HPDE6-E6E7 (cell line): ENCODE measurements at regions not wholly inside any gene's neighbourhood (a gene's known extent, or its start where the extent isn't known, plus 50 kb on each side); places are given as distances from the start of the nearest gene placed in this dataset.
A peak's percentile ranks its signal among the peaks of the same experiment; 100 is the strongest.

ENCODE experiments used
- DNase-seq: peaks from one replicate; pipeline ENCODE4 v3.0.0; 2011; ENCODE audit warnings: missing footprints; ENCODE audit errors: extremely low spot score

DNA sequence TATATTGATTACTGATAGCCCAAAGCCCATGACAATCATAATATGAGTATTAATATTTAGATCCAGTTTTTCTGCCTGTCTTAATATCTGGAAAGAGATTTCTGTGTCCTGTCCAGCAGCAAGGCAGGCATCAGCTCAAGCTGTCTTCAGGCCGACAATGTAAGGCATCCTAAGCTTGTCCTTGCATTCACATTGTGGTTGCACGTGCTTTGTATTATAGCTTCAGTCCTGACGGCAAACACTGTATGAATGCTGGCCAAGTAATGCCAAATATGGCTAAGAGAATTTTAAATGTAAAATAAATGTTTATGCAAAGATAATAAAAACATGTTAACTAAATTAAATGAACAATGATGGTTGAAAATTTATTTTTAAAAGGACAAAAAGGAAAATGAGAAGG is 255.7 kb upstream of the RPS6KA3 start:
- no peak for DNase-seq

DNA sequence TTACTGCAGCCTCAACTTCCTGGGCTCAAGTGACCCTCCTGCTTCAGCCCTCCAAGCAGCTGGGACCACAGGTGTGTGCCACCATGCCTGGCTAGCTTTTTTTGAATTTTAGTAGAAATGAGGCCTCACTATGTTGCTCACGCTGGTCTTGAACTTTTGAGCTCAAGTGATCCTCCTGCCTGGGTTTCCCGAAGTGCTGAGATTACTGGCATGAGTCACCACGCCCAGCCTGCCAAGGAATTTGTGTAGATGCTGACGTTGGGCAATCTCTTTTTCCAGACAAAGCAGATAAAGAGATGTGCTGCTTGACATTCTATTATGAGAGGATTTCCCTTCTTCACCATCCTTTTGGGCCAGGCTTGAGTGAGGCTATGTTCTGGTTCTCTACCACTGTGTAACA is 254.5 kb upstream of the RPS6KA3 start:
- no peak for DNase-seq

DNA sequence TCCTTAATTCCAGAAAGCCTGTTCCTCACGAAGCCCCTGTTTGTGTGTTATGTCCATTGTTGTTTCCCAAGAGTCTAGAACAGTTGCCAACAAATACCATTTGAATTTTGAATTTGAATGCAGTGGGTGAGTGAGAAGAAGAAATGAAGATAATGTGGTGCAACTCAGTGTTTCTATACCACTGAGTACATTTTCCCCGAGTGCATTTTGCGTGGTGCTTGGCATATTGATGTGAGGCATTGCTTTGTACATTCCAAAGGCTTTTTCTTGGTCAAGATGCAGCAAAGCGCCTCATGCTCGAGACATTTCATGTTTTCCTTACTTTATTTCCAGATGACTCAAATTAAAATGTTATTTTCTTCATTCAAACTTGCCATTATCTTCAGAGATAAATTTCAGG is 253.1 kb upstream of the RPS6KA3 start:
- DNase-seq, result no peak

DNA sequence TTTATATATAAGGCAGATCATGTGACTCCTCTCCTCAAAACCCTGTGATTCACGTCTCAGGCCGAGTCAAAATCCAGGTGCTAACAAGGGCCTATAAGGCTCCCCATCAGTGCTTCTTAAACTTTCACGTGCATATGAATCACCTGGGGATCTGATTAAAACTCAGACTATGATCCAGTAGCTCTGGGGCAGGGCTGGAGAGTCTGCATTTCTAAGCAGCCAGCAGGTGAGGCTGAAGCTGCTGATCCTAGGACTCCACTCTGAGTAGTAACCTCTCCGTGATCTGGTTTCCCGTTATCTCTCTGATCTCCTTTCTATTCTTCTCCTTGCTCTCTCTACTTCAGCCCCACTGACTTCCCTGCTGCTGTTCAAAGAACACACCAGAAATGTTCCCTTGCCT is 252.4 kb upstream of the RPS6KA3 start:
- no peak for DNase-seq

DNA sequence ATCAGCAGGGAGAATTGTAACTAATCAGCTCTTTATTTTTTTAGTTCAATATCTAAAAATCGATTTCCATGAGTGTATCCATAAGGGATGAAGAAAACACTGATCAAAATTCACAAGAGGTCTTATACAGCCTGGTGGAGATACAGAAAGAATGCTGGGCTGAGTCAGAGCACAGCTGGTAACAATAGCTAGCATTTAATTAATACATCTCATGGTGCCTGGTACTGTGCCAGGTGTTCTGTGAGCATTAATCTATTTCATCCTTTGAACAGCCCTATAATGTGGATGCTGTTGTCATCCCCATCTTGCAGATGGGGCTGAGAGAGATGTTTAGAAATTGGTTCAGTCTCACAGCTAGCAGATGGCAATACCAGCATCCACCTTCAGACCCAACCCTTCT is 250.9 kb upstream of the RPS6KA3 start:
- no peak for DNase-seq

DNA sequence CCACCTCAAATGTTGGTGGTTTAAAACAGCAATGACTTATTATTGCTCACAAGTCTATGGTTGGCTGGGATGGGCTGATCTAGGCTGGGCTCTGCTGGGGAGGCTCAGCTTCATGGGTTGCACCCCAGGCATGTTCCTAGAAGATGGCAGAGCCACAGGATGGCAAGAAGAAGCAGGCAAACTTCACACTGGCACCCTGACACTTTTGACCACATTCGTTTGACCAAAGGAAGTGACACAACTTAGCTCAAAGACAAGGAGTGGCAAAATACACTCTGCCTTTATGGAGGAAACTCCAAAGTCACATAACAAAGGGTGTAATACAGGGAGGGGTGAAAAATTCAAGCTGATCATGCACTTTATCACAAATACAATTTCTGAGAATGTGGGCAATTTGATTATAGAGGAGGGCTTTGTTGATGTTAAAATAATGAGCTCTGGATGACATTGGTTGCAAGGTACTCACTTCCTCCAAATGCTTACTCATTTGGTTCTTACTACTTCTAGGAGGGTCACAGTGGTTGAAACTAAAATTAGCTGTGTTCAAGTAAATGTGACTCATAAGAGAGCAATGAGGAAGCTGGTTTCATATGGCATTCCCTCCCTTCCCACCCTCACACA is 249.2 kb upstream of the RPS6KA3 start:
- peak; percentile 40 for DNase-seq

DNA sequence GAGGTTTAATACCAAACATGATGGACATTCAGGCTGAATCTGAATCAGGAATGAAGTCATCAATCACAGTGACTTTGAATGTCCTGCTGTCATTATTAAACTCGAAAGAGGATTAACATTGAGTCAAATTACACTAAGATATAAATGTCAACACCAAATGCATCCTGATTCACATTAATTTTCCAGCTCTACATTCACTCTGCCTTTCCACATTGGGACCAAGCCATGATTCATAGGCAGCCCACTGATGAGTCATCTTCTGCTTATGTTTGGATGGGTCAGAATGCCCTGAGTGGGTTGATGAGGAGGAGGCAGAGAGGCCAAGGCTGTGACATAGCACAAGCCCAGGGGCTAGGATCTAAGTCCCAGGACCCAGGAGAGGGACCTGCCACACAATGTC is 247.6 kb upstream of the RPS6KA3 start:
- no peak for DNase-seq

DNA sequence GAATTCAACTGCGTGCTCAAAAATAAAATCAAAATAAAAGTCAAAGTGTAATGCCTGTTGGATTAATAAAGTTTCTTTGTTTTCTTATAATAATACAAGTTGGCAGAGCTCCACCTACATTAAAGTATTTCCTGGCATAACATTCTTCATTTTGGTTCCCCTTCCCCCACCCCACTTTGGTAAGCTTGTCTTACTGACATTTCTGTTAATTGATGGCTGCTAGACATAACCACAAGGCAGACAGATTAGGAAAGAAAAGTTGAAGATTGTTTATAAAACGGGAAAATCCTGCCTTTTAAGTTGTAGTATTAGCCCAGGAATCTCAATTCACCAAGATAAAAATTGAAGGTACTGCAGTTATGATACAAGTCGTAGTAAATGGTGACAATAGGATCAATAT is 246.5 kb upstream of the RPS6KA3 start:
- DNase-seq, result no peak

DNA sequence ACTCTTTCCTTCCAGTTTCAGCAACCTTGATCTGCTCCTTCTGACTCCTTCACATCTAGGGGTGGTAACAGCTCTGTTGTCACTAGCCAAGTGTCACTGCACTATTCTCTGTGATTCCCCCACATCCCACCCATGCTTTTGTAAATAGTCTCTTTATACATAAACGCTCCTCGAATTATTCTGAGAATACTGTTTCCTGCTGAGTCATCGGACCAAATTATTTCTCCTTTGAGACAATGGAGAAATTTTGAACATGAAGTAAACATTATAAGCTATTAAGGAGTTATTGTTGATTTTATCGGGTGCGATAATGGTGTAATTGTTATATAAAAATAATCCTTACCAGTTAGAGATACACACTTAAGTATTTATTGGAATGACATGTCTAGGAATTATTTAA is 245.1 kb upstream of the RPS6KA3 start:
- no peak for DNase-seq

DNA sequence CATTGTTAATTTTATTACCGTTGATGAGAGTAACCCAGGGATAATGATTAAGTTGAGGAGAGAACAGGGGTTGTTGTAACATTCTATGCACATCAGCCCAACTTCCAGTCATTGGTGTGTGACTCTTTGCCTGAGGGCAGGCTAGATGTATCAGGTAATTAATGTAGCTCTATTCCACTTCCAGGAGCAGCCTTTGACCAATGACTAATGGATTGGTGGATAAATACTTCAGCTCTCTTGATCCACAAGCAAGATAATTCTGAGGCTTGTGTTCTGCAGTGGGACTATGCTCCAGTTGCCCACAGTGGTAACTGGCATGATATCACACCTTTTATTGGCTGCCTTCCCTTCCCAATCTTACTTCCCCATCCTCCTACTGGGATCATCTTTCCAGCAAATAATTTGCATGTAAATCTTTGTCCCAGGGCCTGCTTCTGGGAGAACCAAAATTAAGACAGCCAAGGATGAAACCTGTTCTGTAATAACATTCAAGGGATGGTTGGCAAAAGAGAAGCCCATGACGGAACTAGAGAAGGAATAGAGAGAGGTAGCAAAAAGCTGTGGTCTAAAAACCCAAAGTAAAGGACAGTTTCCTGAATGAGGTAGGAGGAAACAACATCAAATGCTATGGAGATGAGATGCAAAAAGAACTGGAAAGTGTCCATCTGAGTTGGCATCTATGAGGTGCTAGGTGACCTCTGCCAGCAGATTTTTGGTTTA is 241.4 kb upstream of the RPS6KA3 start:
- DNase-seq, result no peak

DNA sequence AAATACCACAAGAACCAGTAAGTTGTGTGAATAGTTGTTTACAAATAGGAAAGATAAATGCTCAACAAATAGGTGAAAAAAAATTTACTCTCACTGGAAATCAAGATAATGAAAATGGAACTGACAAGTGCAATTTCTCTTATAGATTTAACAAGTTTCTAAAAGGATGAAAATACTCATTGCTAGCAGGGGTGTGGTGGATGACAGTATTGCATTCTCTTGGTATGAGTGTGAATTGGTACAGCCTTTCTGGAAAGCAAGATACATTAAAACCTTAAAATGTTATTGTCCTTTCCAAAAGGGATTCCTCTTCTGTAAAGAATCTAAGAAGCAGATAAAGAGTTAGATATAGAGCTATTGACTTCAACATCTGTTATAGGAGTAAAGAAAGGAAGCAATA is 240.0 kb upstream of the RPS6KA3 start:
- no peak for DNase-seq

DNA sequence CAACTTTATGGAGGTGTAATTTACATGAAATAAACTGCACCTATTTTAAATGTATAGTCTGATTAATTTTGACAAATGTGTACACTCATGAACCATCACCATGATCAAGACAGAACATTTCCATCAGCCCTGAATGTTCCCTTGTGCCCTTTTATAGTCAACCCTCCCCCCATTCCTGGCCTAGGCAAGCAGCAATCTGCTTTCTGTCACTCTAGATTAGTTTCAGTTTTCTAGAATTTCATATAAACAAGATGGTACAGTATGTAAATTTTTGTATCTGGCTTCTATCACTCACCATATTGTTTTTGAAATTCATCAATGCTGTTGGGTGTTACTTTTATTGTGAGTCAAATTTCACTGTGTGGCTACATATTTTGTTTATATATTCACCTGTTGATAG is 234.2 kb upstream of the RPS6KA3 start:
- DNase-seq, result no peak

DNA sequence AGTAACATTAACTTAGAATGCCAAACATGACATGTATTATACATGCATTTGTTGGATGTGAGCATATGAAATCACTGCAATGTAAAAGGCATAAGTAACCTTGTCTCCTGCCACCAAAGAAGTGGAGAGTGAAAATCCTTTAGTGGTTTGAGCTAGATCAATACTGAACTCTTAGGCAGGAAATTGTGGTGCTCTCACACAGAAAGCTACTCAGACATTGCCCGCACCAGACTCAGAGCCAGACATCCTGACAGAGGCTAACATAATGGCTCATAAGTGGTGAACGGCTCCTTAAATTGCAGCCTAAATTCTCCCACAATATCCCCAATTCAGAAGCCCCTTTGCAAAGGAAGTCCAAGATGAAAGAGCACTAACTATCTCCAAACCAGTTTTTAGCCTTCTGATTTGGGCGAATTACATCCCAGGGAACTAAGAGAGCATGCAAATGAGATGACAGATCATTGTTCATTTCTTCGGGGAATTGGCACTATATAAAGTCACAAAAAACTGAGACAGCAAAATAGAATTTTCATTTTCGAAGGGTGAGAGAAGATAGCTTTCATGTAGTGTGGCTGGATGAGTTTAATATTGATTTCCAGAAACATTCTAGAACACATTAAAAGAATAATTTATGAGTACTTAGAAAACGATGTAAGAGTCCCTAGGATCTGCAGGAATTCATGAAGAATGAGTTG is 233.6 kb upstream of the RPS6KA3 start:
- DNase-seq, result no peak

DNA sequence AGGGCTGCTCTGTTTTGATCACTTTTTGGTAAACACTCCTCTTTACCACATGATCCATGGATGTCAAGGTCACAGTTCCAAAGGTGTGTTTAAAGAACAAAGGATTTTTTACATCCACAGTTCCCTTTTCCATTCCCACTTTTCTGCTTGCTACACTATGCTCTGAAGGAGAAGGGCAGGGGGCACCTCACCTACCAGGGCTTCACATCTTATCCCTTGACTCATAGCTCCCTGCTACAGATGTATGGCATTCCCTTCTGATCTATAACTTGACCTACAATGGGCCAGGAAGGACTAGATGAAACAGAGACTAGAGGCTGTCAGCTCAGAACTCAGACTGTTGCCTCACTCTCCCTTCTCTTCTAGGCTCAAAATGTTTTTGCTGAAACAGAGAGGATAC is 233.1 kb upstream of the RPS6KA3 start:
- no peak for DNase-seq

DNA sequence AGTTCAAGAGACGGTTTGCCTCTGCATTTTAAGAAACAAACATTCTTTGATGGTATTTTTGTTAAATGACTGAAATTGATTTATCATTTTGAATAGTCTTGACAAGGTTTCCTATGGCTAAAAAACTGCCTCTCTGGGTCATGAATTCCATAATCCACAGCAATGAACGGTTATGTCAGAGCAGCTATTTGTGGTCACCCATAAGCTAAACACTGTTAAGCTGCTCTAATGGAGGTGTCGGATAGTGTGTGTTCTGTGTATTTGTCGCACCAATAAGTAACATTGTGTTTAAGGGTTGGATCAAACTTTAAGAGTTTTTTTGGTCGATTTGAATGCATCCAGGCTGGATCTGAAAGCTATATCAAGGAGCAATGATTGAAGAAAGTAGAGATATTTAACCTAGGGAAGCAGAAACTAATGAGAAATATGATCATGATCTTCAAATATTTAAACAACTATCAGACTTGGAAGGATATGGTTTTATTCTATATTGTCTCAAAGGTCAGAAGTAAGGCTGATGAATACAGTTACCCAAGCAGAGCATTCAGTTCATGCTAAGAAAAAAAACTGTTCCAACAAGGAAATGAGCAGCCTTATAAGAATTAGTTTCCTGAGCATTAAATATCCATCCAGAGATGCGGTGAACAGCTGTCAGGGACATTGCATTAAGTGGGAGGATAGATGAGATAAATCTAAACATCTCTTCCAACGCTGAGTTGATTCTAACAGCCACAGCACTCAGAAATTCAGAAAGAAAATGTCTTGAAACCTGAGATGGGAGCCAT is 232.3 kb upstream of the RPS6KA3 start:
- DNase-seq, result no peak

DNA sequence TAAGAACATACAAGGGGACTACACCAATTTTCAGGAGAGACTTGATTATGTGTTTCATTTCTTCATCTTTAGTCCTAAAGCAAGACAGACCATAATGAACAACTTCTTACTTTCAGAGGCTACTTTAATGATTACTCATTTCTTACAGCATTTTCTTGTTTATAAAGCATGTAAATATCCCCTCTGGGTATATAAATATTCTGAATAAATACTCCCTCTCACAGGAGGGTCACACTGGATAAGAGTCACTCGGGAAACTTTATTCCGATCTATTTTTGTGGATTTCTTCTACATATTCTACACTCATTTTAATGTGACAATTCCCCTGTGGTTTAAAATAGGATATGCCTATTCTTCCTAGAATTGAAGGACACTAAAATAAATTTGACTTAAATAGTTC is 228.9 kb upstream of the RPS6KA3 start:
- no peak for DNase-seq

DNA sequence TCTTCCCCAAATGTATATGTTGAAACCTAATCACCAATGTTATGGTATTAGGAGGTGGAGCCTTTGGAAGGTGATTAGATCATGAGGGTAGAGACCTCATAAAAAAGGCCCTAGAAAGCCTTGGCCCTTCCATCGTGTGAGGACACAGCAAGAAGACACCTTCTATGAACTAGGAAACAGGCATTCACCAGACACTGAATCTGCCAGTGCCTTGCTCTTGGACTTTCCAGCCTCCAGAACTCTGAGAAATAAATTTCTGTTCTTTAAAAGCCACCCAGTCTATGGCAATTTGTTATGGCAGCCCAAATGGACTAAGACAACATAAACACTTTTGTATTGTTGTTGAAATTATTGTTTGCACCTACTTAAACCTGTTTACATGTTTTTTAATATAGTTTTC is 221.8 kb upstream of the RPS6KA3 start:
- no peak for DNase-seq

DNA sequence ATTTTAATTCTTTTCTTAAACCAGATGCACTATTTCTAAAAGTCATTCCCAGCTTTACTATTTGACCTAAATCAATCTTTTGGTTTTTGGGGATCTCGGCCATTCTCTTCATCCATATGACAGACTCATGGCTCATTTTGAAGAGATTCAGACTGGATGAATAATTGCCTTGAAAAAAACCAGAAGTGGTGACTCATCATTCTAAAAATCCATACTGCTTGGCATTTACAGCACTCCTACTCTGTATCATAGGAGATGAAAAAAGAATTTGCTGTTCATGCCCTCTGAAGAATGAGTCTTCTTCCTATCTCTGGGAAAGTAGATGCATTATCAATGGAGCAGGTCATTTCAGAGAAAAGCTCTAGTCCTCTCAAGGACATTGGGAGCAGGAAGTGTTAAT is 220.5 kb upstream of the RPS6KA3 start:
- DNase-seq, result peak; percentile 6

DNA sequence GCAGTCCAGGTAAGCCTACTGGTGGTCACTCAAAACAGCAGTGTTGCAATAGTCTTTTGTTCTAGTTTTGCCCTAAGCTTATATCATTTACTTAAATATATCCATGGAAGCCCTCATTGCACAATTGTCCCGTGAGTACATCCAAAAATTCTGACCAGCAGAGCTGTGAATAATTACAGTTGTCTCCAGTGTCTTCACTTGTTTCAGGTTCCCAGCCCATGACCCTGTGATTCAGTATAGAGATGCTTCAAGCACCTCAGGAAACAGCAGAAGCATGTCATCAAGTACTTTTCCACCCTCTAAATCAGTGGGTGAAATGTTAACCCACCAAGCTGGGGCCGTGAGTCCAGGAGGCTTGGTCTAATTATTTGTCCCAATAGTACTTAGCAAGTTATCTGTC is 214.9 kb upstream of the RPS6KA3 start:
- DNase-seq, result no peak

DNA sequence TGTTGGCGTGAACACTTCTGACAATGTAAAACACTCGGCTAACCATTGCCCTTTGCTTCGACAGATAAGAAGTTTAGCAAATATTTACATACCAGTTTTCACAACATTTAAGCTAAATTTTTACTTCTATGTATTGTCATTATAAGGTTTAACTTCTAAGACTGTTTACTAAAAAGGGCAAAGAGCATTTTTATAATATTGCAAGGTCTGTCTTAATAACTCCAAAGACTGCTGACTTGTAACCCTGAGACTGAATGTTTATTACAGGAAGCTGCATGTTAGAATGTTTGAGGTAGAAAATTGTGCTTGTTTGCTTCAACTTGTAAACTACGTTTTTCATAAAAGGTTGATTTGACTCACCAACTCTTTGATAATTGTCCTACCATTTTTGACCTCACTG is 213.2 kb upstream of the RPS6KA3 start:
- DNase-seq, result no peak

DNA sequence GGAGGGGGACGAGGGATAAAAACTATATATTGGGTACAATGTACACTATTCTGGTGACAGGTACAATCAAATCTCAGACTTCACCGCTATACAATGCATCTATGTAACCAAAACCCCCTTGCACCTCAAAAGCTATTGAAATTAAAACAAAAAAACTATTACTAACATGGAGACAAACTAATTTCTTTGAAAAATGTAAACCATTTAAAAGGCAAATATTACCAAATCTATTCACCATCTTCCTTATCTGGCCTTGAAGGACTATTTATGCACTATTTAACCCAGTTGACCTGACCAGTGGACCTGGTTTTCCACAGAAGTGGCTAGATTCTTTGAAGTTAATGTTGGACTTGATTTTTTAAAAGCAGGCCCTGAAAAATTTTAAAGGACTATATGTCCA is 212.3 kb upstream of the RPS6KA3 start:
- no peak for DNase-seq

DNA sequence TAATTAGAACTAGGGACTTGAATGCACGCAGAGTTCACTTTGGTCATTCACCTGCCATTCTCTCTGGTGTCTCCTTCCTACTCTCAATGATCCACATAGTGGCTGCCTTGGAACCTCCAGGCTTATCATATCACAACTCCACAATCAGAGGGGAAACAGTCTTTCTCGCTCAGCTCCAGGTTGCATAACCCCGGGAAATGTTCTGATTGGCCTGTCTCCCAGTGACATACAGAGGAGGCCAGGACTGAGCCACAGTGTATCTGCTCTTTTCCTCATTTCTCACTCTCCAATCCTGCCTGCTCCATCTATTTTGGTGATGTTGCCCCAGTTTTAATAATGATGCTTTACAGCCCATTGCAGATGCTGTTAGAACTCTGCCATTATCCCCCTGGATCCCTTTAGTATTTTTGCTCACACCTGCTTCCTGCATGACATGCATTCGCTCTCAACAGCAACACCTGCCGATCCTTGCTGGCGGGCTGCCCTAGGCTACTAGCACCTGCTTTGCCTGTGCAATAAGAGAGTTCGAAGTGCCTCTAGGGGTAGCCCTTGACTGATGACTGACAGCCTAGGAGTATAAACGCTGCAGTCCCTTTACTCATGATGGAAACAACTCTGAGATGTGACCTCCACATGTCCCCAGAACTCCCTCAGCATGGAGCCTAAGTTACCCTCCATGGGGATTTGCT is 211.3 kb upstream of the RPS6KA3 start:
- no peak for DNase-seq
